SK-N-SH (cell line): ENCODE measurements at regions not wholly inside any gene's neighbourhood (a gene's known extent, or its start where the extent isn't known, plus 50 kb on each side); places are given as distances from the start of the nearest gene placed in this dataset.

Source experiments
- CTCF ChIA-PET: fragments of 300-600, 350-600 bp; formaldehyde crosslinking; extraction: SDS; loops from one replicate; lab custom pipeline; 2021; lab: Yijun Ruan, JAX
- POLR2A ChIA-PET: fragments of 350-600 bp; sonication (Branson Sonifier 250); formaldehyde crosslinking; extraction: SDS; loops from one replicate; lab custom pipeline; 2020; ENCODE audit warnings: antibody characterized with exemption, inconsistent platforms; lab: Yijun Ruan, JAX
- DNase-seq: peaks from one replicate; pipeline ENCODE4 v3.0.0; 2012
- H2AFZ ChIP-seq: fragments of 200-600 bp; sonication (generic); 2 replicates; pipeline ENCODE4 v1.8.1; 2016; ENCODE audit warnings: antibody characterized with exemption, mild to moderate bottlenecking, low read depth
- H3F3A ChIP-seq: fragments of 200-600 bp; sonication (generic); replicated peaks from 2 replicates; pipeline ENCODE3; 2016; ENCODE audit warnings: antibody characterized with exemption, mild to moderate bottlenecking; ENCODE audit not compliant: insufficient read depth
- H3K27ac ChIP-seq, 2 experiments: fragments of 200-500 bp in 1 of 2; fragments of 200-600 bp in 1 of 2; sonication (Bioruptor generic) in 1 of 2; sonication (generic), shearing (Covaris generic) in 1 of 2; 2 replicates each; pipeline versions ENCODE4 v1.5.1 to v1.6.1; 2014 to 2016; ENCODE audit warnings: low read depth in 2 of 2, inconsistent platforms in 1 of 2, low read length in 1 of 2, mild to moderate bottlenecking in 1 of 2, mixed read lengths in 1 of 2
- H3K27me3 ChIP-seq: fragments of 200-600 bp; sonication (generic), shearing (Covaris generic); 2 replicates; pipeline ENCODE4 v1.6.1; 2016; ENCODE audit warnings: mixed run types; ENCODE audit not compliant: insufficient read depth
- H3K36me3 ChIP-seq, 2 experiments: fragments of 200-500 bp in 1 of 2; fragments of 200-600 bp in 1 of 2; sonication (Bioruptor generic) in 1 of 2; sonication (generic) in 1 of 2; replicated peaks in 1 of 2; 2 replicates each; pipeline versions ENCODE3 to v1.5.1; 2014 to 2016; ENCODE audit warnings: low read length in 1 of 2, mild to moderate bottlenecking in 1 of 2; ENCODE audit not compliant: insufficient read depth in 2 of 2, control insufficient read depth in 1 of 2
- H3K4me1 ChIP-seq, 2 experiments: fragments of 200-500 bp in 1 of 2; fragments of 200-600 bp in 1 of 2; sonication (Bioruptor generic) in 1 of 2; sonication (generic), shearing (Covaris generic) in 1 of 2; 2 replicates each; pipeline versions ENCODE4 v1.5.1 to v1.6.1; 2014 to 2016; ENCODE audit warnings: low read depth in 1 of 2, low read length in 1 of 2, mixed run types in 1 of 2; ENCODE audit not compliant: insufficient read depth in 2 of 2, control insufficient read depth in 1 of 2
- H3K4me2 ChIP-seq: fragments of 200-600 bp; sonication (generic), shearing (Covaris generic); 2 replicates; pipeline ENCODE4 v1.6.1; 2017; ENCODE audit warnings: mixed run types
- H3K4me3 ChIP-seq, 2 experiments: fragments of 200-500 bp in 1 of 2; fragments of 200-600 bp in 1 of 2; sonication (Bioruptor generic) in 1 of 2; sonication (generic), shearing (Covaris generic) in 1 of 2; 2 replicates each; pipeline versions ENCODE4 v1.5.1 to v1.8.1; 2014 to 2016; ENCODE audit warnings: low read depth in 2 of 2, inconsistent platforms in 1 of 2, low read length in 1 of 2, mild to moderate bottlenecking in 1 of 2, mixed read lengths in 1 of 2, moderate library complexity in 1 of 2
- H3K79me2 ChIP-seq: fragments of 200-600 bp; sonication (generic); 2 replicates; pipeline ENCODE4 v1.8.1; 2017; ENCODE audit warnings: mild to moderate bottlenecking; ENCODE audit not compliant: insufficient read depth
- H3K9ac ChIP-seq: fragments of 200-600 bp; sonication (generic); 2 replicates; pipeline ENCODE4 v1.6.1; 2017; ENCODE audit warnings: mixed run types
- H3K9me2 ChIP-seq: fragments of 200-600 bp; sonication (generic); 2 replicates; pipeline ENCODE4 v1.6.1; 2017; ENCODE audit warnings: mixed run types
- H3K9me3 ChIP-seq: fragments of 200-600 bp; sonication (generic); 2 replicates; pipeline ENCODE4 v1.6.1; 2017; ENCODE audit warnings: mixed run types, mild to moderate bottlenecking, moderate library complexity
- H4K20me1 ChIP-seq: fragments of 200-600 bp; sonication (generic); 2 replicates; pipeline ENCODE4 v1.6.1; 2017; ENCODE audit warnings: mild to moderate bottlenecking, mixed run types; ENCODE audit not compliant: insufficient read depth
- CHD2 ChIP-seq: fragments of 150-350 bp; IDR thresholded peaks from 2 replicates; pipeline ENCODE4 v1.6.1; 2018; ENCODE audit warnings: low read length; ENCODE audit not compliant: partially characterized antibody
- CTCF ChIP-seq: fragments of 200-600 bp; sonication (generic); IDR thresholded peaks from 2 replicates; pipeline ENCODE4 v1.6.1; 2017; ENCODE audit warnings: antibody characterized with exemption, mild to moderate bottlenecking, moderate library complexity
- ELF1 ChIP-seq: IDR thresholded peaks from 2 replicates; pipeline ENCODE4 v1.4.0; 2012
- EP300 ChIP-seq, 2 experiments: IDR thresholded peaks; 2 replicates each; pipeline versions ENCODE4 v1.4.0 to v1.6.1; 2012; ENCODE audit warnings: borderline replicate concordance in 1 of 2, low read depth in 1 of 2, low read length in 1 of 2
- EZH2phosphoT487 ChIP-seq: fragments of 200-600 bp; sonication (generic); IDR thresholded peaks from 2 replicates; pipeline ENCODE4 v1.6.1; 2017; ENCODE audit warnings: low read depth, mixed run types, mild to moderate bottlenecking, antibody characterized with exemption, moderate library complexity, borderline replicate concordance
- FOXM1 ChIP-seq: IDR thresholded peaks from 2 replicates; pipeline ENCODE4 v1.4.0; 2012; ENCODE audit warnings: low read depth, mild to moderate bottlenecking
- GABPA ChIP-seq: IDR thresholded peaks from 2 replicates; pipeline ENCODE4 v1.4.0; 2012; ENCODE audit warnings: low read depth, mild to moderate bottlenecking
- GATA2 ChIP-seq: sonication (generic); formaldehyde crosslinking; IDR thresholded peaks from 2 replicates; pipeline ENCODE4 v1.5.0; 2020; ENCODE audit warnings: mild to moderate bottlenecking, missing genetic modification reagents
- IRF3 ChIP-seq: fragments of 150-350 bp; IDR thresholded peaks from 2 replicates; pipeline ENCODE4 v1.6.1; 2016; ENCODE audit warnings: mild to moderate bottlenecking, low read depth, low read length
- JUND ChIP-seq: IDR thresholded peaks from 2 replicates; pipeline ENCODE4 v1.4.0; 2012
- MAX ChIP-seq: IDR thresholded peaks from 2 replicates; pipeline ENCODE4 v1.4.0; 2012; ENCODE audit warnings: low read depth
- MXI1 ChIP-seq: IDR thresholded peaks from 2 replicates; pipeline ENCODE4 v1.6.1; 2012; ENCODE audit warnings: mild to moderate bottlenecking, low read depth, low read length, improper control_type of control experiment
- NFIC ChIP-seq: IDR thresholded peaks from 2 replicates; pipeline ENCODE4 v1.4.0; 2012; ENCODE audit warnings: borderline replicate concordance
- PBX3 ChIP-seq: IDR thresholded peaks from 2 replicates; pipeline ENCODE4; 2012
- RAD21 ChIP-seq: IDR thresholded peaks from 2 replicates; pipeline ENCODE4 v1.6.1; 2012; ENCODE audit warnings: mild to moderate bottlenecking, low read length
- RCOR1 ChIP-seq: fragments of 150-350 bp; IDR thresholded peaks from 2 replicates; pipeline ENCODE4 v1.6.1; 2017; ENCODE audit warnings: antibody characterized with exemption, low read length
- RXRA ChIP-seq: IDR thresholded peaks from 2 replicates; pipeline ENCODE4 v1.4.0; 2012; ENCODE audit warnings: low read depth, mild to moderate bottlenecking, borderline replicate concordance
- TEAD4 ChIP-seq: IDR thresholded peaks from 2 replicates; pipeline ENCODE4 v1.4.0; 2012; ENCODE audit warnings: mild to moderate bottlenecking, borderline replicate concordance; ENCODE audit not compliant: insufficient read depth
- USF1 ChIP-seq: IDR thresholded peaks from 2 replicates; pipeline ENCODE4 v1.4.0; 2012; ENCODE audit warnings: low read depth, borderline replicate concordance
- USF2 ChIP-seq: fragments of 150-350 bp; IDR thresholded peaks from 2 replicates; pipeline ENCODE4 v1.6.1; 2017; ENCODE audit warnings: antibody characterized with exemption, low read length, low read depth, borderline replicate concordance
- YY1 ChIP-seq: IDR thresholded peaks from 2 replicates; pipeline ENCODE4 v1.4.0; 2012; ENCODE audit warnings: low read depth, mild to moderate bottlenecking
- ZBTB33 ChIP-seq: IDR thresholded peaks from 2 replicates; pipeline ENCODE4 v1.4.0; 2012; ENCODE audit warnings: low read depth, borderline replicate concordance
- WGBS: methylation state at CpG from one replicate; pipeline ENCODE4 v1.1.6; 2017; ENCODE audit warnings: low lambda C conversion rate; 5-methylcytosine and 5-hydroxymethylcytosine counted together

GRCh38 chr2:103660519-103660918, 898.7 kb downstream of the TMEM182 start (continued):
- TF ChIP-seq EZH2phosphoT487 (no peak), RAD21 (no peak), JUND (no peak), RCOR1 (no peak), GATA2 (CRISPR knock-in tag) (no peak), EP300 (IDR thresholded peaks at IDR 0.05; ENCODE audit: borderline replicate concordance in 1 of 2, low read depth in 1 of 2, low read length in 1 of 2) (no peak), RXRA (no peak), IRF3 (no peak), MAX (no peak)

GRCh38 chr2:103660947-103661346, 899.1 kb downstream of the TMEM182 start:
- Histone ChIP-seq H4K20me1 (no peaks in the 10 kb centered on the region), H3K36me3 (no peaks in the 10 kb centered on the region), H2AFZ (no peak overlapping the region), H3K9me3 (no peaks in the 10 kb centered on the region), H3K9ac (no peak overlapping the region), H3F3A (no peaks in the 10 kb centered on the region), H3K4me1 (no peaks in the 10 kb centered on the region), H3K27ac (no peak overlapping the region), H3K4me3 (no peak overlapping the region), H3K27me3 (no peaks in the 10 kb centered on the region), H3K9me2 (no peaks in the 10 kb centered on the region), H3K4me2 (no peak overlapping the region), H3K79me2 (no peaks in the 10 kb centered on the region)
- ChIA-PET POLR2A (no interaction called here), CTCF (no interaction called here)
- 3% methylated on average over 1 of the region's 1 CpG for WGBS
- DNase-seq, result no peak
- TF ChIP-seq TEAD4 (no peak), CHD2 (no peak), USF1 (no peak), ELF1 (no peak), USF2 (no peak), EP300 (IDR thresholded peaks at IDR 0.05; ENCODE audit: borderline replicate concordance in 1 of 2, low read depth in 1 of 2, low read length in 1 of 2) (no peak), GABPA (no peak), YY1 (no peak), MAX (no peak), RAD21 (no peak), NFIC (no peak), FOXM1 (no peak), ZBTB33 (no peak), PBX3 (no peak), CTCF (no peak), MXI1 (no peak), EZH2phosphoT487 (no peak)
